ENCODE measurements at regions not wholly inside any gene's neighbourhood (a gene's known extent, or its start where the extent isn't known, plus 50 kb on each side); places are given as distances from the start of the nearest gene placed in this dataset.

DNA sequence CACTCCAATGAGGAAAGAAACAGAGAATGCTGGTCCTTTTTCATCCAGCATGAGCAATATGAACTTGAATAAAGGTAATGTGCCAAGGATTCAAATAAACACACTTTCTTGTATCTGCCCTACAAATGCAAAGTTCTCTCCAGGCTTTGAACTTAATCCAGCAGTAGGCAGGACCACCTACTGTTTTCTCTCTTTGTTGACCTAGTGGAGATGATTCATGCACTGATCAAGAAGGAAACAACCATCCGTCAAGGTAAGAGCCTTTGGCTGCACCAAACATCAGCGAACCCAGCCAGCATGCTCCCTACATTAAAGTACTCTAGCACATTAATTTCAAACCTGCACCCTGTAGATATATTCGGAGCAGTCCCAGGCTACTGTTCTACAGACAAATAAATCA lies 489.3 kb downstream of the GALC start:
- no peak for DNase-seq

GRCh38 chr14:87497301-87497700 lies 495.7 kb downstream of the GALC start:
- DNase-seq: no peak

- no peak for DNase-seq
Observed at GRCh38 chr14:87494010-87494409, 499.0 kb downstream of the GALC start.

DNA sequence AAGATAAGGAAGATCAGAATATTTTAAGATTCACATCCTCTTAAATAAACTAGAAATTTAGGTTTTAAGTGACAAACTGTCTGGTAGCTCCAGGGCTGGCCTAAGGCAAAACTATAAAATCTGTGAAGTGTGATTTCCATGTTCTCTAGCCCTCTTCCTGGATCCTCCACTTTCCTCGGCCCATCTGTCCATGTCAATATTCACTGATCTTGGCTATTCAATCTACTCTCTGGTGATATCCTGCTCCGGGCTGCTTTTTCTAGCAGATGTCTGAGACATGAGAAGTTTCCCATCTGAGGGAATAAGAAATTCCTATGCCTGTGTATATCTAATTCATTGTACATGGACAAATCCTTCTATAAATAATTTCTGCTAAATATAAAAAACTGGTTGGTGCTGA lies 500.4 kb downstream of the GALC start:
- no peak for DNase-seq

- no peak for DNase-seq
Observed at GRCh38 chr14:87491816-87492215, 501.2 kb downstream of the GALC start.

DNA sequence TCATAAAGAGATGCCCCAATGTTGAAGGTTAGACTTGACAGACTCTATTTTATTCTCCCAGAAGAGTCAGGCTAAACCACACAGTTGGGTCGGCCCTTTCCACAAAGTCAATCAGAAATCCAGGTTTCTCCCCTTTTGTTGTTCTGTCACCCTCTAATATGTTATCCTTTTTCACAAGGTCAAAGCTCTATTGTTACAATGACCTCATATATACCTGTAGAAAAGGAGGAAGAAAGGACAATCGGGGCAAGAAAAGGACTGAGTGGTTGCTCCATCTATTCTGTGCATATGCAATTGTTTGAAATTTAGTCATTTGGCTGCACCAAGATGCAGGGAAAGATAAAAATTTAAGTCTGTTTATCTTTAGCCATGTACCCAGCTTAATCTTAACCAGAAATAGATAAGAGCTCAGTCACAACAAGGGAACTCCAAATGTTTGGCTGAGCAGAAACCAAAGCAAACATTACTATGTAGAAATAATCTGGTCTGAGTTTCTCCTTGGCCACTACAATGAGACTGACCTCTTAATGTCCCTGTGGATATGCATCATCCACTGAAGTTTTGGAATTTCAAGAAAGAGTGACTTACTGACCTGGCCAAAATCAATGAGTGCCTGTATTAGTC lies 503.7 kb downstream of the GALC start:
- DNase-seq: no peak

DNA sequence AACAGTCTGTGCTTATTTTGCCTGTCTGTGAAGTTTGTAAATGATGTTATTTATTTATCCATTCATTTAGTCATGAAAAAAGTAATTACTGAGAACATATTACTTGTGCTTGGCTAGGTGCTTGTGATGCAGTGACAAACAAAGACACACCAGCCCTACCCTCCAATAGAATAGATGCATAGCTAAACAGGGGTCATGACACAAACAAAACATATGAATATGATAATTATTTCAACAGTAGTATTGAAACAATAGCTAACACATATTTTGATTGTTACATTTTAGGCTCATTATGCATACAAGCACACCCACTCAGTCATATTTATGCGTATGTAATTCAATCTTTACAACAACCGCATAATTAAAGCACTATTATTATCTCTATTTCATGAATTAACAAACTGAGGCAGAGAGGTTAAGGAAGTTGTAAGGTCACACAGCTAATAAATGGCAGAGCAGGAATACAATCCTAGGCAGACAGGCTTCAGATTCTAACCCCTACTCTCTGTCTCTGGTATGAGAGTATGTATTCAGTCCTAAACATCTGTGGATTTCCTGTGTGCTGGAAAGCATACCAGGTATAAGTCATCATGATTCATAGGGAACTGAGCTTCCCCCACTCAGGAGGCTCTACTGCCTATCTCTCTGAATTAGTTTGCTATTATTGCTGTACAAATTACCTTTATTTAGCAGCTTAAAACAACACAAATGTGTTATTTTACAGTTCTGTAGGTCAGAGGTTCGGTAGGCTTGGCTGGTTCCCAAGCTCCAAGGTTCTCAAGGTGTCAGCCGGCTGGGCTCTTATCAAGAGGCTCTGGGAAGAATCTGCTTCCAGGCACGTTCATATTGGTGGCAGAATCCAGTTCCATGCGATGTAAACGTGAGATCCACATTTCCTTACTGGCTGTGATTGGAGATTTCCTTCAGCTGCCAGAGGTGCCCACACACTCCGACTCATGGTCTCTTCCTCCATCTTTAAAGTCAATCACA lies 509.4 kb downstream of the GALC start:
- DNase-seq: no peak

- DNase-seq: no peak
Observed at GRCh38 chr14:87468531-87468930, 524.5 kb downstream of the GALC start.

GRCh38 chr14:87467578-87467977 lies 525.4 kb downstream of the GALC start:
- no peak for DNase-seq

DNA sequence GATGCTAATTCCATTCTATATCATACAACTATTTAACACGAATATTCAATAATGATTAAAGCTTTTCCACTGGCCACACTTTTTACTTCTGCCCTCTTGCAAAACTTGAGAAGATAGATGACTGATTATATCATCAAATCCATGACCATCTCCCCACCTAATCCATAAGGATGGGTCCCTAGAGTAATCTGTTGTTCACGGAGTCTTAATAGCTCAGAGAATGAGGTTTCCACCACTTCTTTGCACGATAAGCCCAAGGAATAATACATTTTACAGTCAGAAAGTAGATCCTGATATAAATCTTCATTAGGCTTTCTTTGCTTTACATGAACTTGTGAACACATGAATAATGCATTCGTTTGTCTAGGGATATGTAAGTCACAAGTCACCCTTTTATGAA lies 527.2 kb downstream of the GALC start:
- DNase-seq: no peak

GRCh38 chr14:87461704-87462103 lies 531.3 kb downstream of the GALC start:
- no peak for DNase-seq

DNA sequence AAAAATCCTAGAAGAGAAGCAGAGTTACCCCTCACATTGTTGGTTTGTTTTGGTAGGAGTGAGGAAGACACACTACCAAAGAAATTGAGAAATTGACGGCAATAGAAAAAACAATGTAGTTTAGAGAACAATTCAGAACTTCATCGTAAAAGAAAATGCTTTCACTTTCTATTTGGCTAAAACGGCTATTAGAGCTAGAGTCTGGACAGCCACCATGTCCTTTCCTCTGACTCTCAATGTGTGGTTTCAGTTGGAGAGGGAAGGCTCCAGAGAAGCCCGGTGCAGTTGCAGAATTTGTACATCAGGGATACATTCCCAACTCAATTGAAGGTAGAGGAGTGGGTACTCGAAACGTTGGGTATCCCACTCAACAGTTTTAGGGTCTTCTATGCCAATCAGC lies 535.3 kb downstream of the GALC start:
- DNase-seq: no peak

DNA sequence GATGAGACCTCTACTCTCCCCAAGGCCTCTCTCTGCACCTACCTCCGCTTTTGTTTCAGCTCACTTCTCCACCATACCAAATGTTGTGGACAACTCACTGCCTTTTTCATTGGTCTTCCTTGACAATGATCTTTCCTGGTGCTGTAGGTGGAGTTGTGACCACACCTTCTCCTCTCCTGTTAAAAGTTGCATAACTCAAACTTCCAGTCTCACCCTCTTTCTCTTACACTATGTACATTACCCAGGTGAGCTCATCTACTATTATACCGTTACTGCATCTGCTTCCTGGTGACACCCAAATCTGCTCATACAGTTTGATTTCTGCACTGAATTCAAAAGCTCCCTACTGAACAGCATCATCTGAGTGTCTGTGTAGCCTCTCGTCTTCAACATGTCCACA lies 542.8 kb downstream of the GALC start:
- no peak for DNase-seq

GRCh38 chr14:87449016-87449415 lies 544.0 kb downstream of the GALC start:
- no peak for DNase-seq

GRCh38 chr14:87443787-87444186 lies 549.2 kb downstream of the GALC start:
- DNase-seq: no peak

- no peak for DNase-seq
Observed at GRCh38 chr14:87443039-87443438, 549.9 kb downstream of the GALC start.

DNA sequence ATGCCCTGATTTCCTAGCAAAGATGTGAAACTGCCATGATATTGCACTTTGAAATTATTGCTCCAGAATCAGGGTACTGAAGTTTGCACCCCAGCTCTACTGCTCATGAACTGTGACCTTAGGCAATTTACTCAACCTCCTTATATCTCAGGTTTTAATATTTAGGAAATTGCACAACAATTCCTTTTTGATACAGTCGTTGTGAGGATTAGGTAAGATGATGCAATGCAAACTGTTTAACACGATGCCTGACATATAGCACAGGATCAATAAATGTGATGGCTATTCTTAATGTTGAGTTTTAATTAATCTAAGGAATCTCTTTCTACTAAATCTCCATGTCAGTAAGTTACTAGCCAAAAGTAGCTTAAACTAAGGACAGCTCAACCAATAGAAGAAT lies 555.8 kb downstream of the GALC start:
- no peak for DNase-seq

- no peak for DNase-seq
Observed at GRCh38 chr14:87434680-87435079, 558.3 kb downstream of the GALC start.

DNA sequence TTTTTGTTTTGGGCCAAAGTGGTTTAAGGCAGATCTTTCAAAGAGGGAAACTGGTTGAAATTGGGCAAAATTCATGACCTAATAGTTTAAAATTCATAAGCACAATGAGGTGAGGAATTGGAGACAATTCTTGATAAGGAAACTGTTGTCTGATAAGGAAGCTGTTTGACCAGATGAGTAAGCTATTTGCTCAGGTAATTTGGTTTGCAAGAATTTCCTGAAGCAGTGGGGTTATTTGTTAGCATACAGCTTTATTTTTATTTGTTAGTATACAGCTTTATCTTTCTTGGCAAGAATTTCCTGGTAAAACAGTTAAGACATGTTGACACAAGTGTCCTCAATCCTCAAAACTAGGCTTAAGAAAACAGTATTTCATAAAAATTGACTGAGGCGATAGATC lies 559.0 kb downstream of the GALC start:
- no peak for DNase-seq

GRCh38 chr14:87432698-87433097 lies 560.3 kb downstream of the GALC start:
- DNase-seq: no peak

- DNase-seq: no peak
Observed at GRCh38 chr14:87430810-87431209, 562.2 kb downstream of the GALC start.

DNA sequence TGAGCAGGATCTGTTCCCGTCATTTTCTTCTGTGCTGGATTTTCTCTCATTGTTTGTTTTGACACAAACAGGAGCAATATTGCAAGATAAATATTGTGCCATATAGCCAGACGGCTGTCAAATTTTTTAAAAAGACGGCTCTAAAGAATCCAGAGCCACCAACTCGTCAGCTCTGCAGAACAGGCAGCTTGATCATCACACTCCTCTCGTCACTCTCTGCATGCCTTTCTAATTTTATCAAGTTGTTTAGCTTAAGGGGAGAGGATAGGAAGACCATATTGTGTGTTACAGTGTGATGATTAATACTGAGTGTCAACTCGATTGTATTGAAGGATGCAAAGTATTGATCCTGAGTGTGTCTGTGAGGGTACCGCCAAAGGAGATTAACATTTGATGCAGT lies 562.8 kb downstream of the GALC start:
- no peak for DNase-seq

- DNase-seq: no peak
Observed at GRCh38 chr14:87419925-87420324, 573.1 kb downstream of the GALC start.

DNA sequence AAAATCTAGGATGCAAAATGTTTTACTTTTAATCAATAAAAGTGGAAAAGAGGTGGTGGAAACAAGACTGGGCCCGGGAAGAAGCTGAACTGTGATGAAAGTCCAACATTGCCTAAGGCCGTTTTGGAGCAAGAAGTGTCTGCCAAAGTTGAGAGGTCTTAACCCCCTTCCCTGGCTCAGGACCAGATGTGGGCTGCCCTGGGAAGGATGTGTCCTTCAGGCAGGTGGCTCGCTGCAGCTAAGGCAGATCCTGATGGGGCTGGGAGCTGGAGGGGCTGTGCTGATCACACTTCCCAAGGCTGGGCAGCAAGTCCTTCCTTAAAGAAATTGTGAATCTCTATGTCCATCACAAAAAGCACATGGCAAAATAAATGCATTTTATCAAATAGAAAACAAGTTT lies 581.6 kb downstream of the GALC start:
- DNase-seq: no peak

- no peak for DNase-seq
Observed at GRCh38 chr14:87409393-87409792, 583.6 kb downstream of the GALC start.
